K562 (cell line): ENCODE measurements at regions not wholly inside any gene's neighbourhood (a gene's known extent, or its start where the extent isn't known, plus 50 kb on each side); places are given as distances from the start of the nearest gene placed in this dataset.

Experiments used
- ATAC-seq: fragments of 200-7000 bp; cut with Tn5 transposase; 3 replicates; pipeline ENCODE4 v1.9.1; 2020; ENCODE audit warnings: moderate library complexity
- BruUV-seq: library from RNA; stranded (reverse); fragments of 400-500 nt; replicated peaks from 2 replicates; lab custom pipeline; 2021; lab: Mats Ljungman, UMichigan
- CTCF ChIA-PET: fragments of 300-600 bp; formaldehyde crosslinking; extraction: SDS; loops from one replicate; lab custom pipeline; 2021; ENCODE audit warnings: low intra/inter-chr PET ratio; lab: Yijun Ruan, JAX
- POLR2A ChIA-PET: fragments of 300-600, 350-650 bp; sonication (Branson Sonifier 250); formaldehyde crosslinking; extraction: SDS; loops from one replicate; lab custom pipeline; 2021; ENCODE audit warnings: antibody characterized with exemption, inconsistent platforms; lab: Yijun Ruan, JAX
- DNase-seq, 4 experiments: peaks; one replicate each; pipeline versions ENCODE4 v3.0.0 to v3.0.0-alpha.2; 2011 to 2018; ENCODE audit warnings: low spot score in 3 of 4, mixed read lengths in 3 of 4; ENCODE audit errors: extremely low read depth in 1 of 4
- FAIRE-seq: peaks from 2 replicates; lab custom pipeline; 2011; peaks lifted over from hg19 to GRCh38; lab: Jason Lieb, UNC
- H2AFZ ChIP-seq: 2 replicates; pipeline ENCODE4 v1.6.0; 2011; ENCODE audit warnings: low read depth, low read length, control low read depth, inconsistent platforms
- H3K27ac ChIP-seq: fragments of 200-600 bp; 3 replicates; pipeline ENCODE4 v1.8.0; 2011; ENCODE audit warnings: low read depth, mild to moderate bottlenecking, control low read depth, inconsistent platforms, low read length, moderate library complexity, mixed read lengths; ENCODE audit errors: extremely low read depth
- H3K27me3 ChIP-seq, 2 experiments: fragments of 300-600 bp in 1 of 2; 2 replicates in 1 of 2; 3 replicates in 1 of 2; pipeline versions ENCODE4 v1.6.0 to v1.8.0; 2011; ENCODE audit warnings: inconsistent platforms in 2 of 2, low read length in 2 of 2, mild to moderate bottlenecking in 1 of 2, mixed read lengths in 1 of 2, moderate library complexity in 1 of 2; ENCODE audit not compliant: control insufficient read depth in 2 of 2, insufficient read depth in 2 of 2
- H3K36me3 ChIP-seq: fragments of 300-600 bp; 3 replicates; pipeline ENCODE4 v1.8.0; 2011; ENCODE audit warnings: mild to moderate bottlenecking, low read length, inconsistent platforms; ENCODE audit not compliant: control insufficient read depth, insufficient read depth
- H3K4me1 ChIP-seq, 2 experiments: fragments of 200-600 bp in 1 of 2; replicated peaks in 1 of 2; 2 replicates in 1 of 2; 3 replicates in 1 of 2; pipeline versions ENCODE4 v1.5.1 to v1.8.0; 2011; ENCODE audit warnings: inconsistent platforms in 2 of 2, low read length in 2 of 2, mild to moderate bottlenecking in 1 of 2, mixed read lengths in 1 of 2, moderate library complexity in 1 of 2; ENCODE audit not compliant: control insufficient read depth in 2 of 2, insufficient read depth in 2 of 2
- H3K4me2 ChIP-seq: 2 replicates; pipeline ENCODE4 v1.6.1; 2011; ENCODE audit warnings: low read length, control low read depth, inconsistent platforms, mixed read lengths; ENCODE audit not compliant: insufficient read depth
- H3K4me3 ChIP-seq: fragments of 200-600 bp; sonication (generic), shearing (Covaris generic); 2 replicates; pipeline ENCODE4 v1.5.1; 2016; ENCODE audit warnings: control low read depth, inconsistent platforms
- H3K79me2 ChIP-seq: fragments of 200-600 bp; 3 replicates; pipeline ENCODE4 v1.8.0; 2011; ENCODE audit warnings: low read length, inconsistent platforms; ENCODE audit not compliant: control insufficient read depth, insufficient read depth
- H3K9ac ChIP-seq, 2 experiments: 2 replicates each; pipeline versions ENCODE4 v1.6.0 to v1.6.1; 2011; ENCODE audit warnings: low read depth in 2 of 2, low read length in 2 of 2, control low read depth in 1 of 2, inconsistent platforms in 1 of 2, mild to moderate bottlenecking in 1 of 2, mixed read lengths in 1 of 2; ENCODE audit not compliant: insufficient read depth in 1 of 2
- H3K9me1 ChIP-seq: one replicate; pipeline ENCODE4 v1.6.0; 2011; ENCODE audit warnings: inconsistent platforms, mild to moderate bottlenecking, low read length, moderate library complexity; ENCODE audit not compliant: control insufficient read depth, insufficient read depth
- H3K9me3 ChIP-seq: replicated peaks from 2 replicates; pipeline ENCODE4 v1.5.1; 2011; ENCODE audit warnings: low read depth, low read length, inconsistent platforms; ENCODE audit not compliant: control insufficient read depth, insufficient read depth
- H4K20me1 ChIP-seq: replicated peaks from 2 replicates; pipeline ENCODE4 v1.6.1; 2011; ENCODE audit warnings: low read length, inconsistent platforms, mixed read lengths; ENCODE audit not compliant: control insufficient read depth, insufficient read depth
- BDP1 ChIP-seq: IDR thresholded peaks from 3 replicates; pipeline ENCODE4 v1.6.1; 2011; ENCODE audit not compliant: insufficient read length, insufficient read depth
- BRCA1 ChIP-seq, 2 experiments: fragments of 450-650 bp in 1 of 2; sonication (generic) in 1 of 2; formaldehyde crosslinking in 1 of 2; IDR thresholded peaks; 2 replicates each; pipeline versions ENCODE4 v1.5.0 to v1.6.1; 2017 to 2020; ENCODE audit warnings: mild to moderate bottlenecking in 1 of 2, missing genetic modification reagents in 1 of 2
- GTF2E2 ChIP-seq: fragments of 200-800 bp; sonication (Bioruptor generic); IDR thresholded peaks from 2 replicates; pipeline ENCODE4 v1.6.1; 2016; ENCODE audit warnings: missing genetic modification characterization, missing compliant biosample characterization
- HMGN3 ChIP-seq: IDR thresholded peaks from 2 replicates; pipeline ENCODE4 v1.6.1; 2011; ENCODE audit warnings: borderline replicate concordance, low read depth, mild to moderate bottlenecking, mixed read lengths, low read length; ENCODE audit not compliant: insufficient read length; ENCODE audit errors: extremely low read depth
- PHF8 ChIP-seq: fragments of 200-600 bp; sonication (generic); IDR thresholded peaks from 2 replicates; pipeline ENCODE4 v1.6.1; 2012; ENCODE audit warnings: mixed run types, mild to moderate bottlenecking, inconsistent platforms, low read length, moderate library complexity, borderline replicate concordance
- RBM34 ChIP-seq: fragments of 200-400 bp; formaldehyde crosslinking; IDR thresholded peaks from 2 replicates; pipeline ENCODE4 v1.6.1; 2018; ENCODE audit warnings: low read length, borderline replicate concordance; ENCODE audit not compliant: insufficient read depth
- RREB1 ChIP-seq: fragments of 250-450 bp; sonication (Bioruptor Pico); IDR thresholded peaks from 2 replicates; pipeline ENCODE4 v1.4.0; 2020
- SMARCE1 ChIP-seq: fragments of 450-650 bp; IDR thresholded peaks from 2 replicates; pipeline ENCODE4 v1.7.1; 2016; ENCODE audit warnings: mild to moderate bottlenecking
- WGBS: fragments of 100-300 bp; shearing (Covaris generic); methylation state at CpG from one replicate; pipeline ENCODE4 v1.1.6; 2016; ENCODE audit warnings: low coverage, mixed read lengths; ENCODE audit not compliant: insufficient coverage; ENCODE audit errors: missing lambda C conversion rate; 5-methylcytosine and 5-hydroxymethylcytosine counted together
- in situ Hi-C: fragments of 300-500 bp; cut with MboI; formaldehyde crosslinking; loops from 4 replicates; pipeline ENCODE4 v1.15.0; 2018; ENCODE audit warnings: inconsistent platforms, mixed read lengths
- intact Hi-C: fragments of 100-400 bp; cut with micrococcal nuclease; formaldehyde crosslinking; loops from 2 replicates; pipeline ENCODE4 v1.14.2; 2022
- TF ChIP-seq, protein P1 (sequence below): fragments of 450-650 bp; IDR thresholded peaks from 2 replicates; pipeline ENCODE4 v1.6.1; 2016; ENCODE audit warnings: borderline replicate concordance
- TF ChIP-seq, protein P2 (sequence below): sonication (generic); formaldehyde crosslinking; IDR thresholded peaks from 2 replicates; pipeline ENCODE4 v1.8.0; 2023; ENCODE audit warnings: mild to moderate bottlenecking, missing genetic modification reagents

DNA sequence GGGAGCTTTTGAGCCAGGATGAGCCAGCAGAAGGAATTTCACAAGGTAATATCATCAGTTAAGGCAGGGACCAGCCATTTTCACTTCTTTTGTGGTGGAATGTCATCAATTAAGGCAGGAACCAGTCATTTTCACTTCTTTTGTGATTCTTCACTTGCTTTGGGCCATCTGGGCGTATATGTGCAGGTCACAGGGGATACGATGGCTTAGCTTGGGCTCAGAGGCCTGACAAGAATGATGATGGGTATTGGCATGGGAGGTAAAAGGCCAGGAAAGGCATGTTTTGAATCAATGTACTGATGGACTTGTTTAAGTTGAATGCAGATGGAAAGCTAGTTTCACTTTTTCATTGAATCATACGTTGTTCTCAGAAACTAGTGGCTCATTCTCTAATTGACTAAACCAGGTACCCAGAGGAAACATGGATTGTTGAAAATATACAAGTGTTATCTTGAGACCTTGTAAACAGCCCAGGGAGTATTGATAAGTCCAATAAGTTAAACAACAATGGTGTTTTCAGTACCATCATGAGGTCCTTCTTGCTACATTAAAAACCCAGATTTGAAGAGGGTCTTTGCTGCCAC lies 1672.5 kb upstream of the DDX18 start:
- Histone ChIP-seq H3K9ac (no peak overlapping the region), H3K4me1 (no peaks in the 10 kb centered on the region), H3K4me3 (no peak overlapping the region), H3K79me2 (no peaks in the 10 kb centered on the region), H3K27me3 (no peaks in the 10 kb centered on the region), H3K9me3 (no peaks in the 10 kb centered on the region), H2AFZ (no peak overlapping the region), H3K36me3 (no peaks in the 10 kb centered on the region), H3K9me1 (no peaks in the 10 kb centered on the region)
- no TSS peak for BruUV-seq
- in situ Hi-C loops (no loop called here), intact Hi-C loops (no loop called here)
- FAIRE-seq, result no peak
- no peak for ATAC-seq
- 0% methylated on average over 3 of the region's 3 CpGs for WGBS
- DNase-seq, result no peak
- TF ChIP-seq BRCA1 (IDR thresholded peaks at IDR 0.05), result no peak
- no peak for TF ChIP-seq BRCA1 (CRISPR knock-in tag; IDR thresholded peaks at IDR 0.05)
- no peak for TF ChIP-seq PHF8
- no peak for TF ChIP-seq SMARCE1
- no peak for TF ChIP-seq BDP1
- TF ChIP-seq, protein P1, sequence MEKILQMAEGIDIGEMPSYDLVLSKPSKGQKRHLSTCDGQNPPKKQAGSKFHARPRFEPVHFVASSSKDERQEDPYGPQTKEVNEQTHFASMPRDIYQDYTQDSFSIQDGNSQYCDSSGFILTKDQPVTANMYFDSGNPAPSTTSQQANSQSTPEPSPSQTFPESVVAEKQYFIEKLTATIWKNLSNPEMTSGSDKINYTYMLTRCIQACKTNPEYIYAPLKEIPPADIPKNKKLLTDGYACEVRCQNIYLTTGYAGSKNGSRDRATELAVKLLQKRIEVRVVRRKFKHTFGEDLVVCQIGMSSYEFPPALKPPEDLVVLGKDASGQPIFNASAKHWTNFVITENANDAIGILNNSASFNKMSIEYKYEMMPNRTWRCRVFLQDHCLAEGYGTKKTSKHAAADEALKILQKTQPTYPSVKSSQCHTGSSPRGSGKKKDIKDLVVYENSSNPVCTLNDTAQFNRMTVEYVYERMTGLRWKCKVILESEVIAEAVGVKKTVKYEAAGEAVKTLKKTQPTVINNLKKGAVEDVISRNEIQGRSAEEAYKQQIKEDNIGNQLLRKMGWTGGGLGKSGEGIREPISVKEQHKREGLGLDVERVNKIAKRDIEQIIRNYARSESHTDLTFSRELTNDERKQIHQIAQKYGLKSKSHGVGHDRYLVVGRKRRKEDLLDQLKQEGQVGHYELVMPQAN, result no peak
- TF ChIP-seq RREB1, result no peak
- no peak for TF ChIP-seq RBM34
- no peak for TF ChIP-seq HMGN3
- TF ChIP-seq, protein P2, sequence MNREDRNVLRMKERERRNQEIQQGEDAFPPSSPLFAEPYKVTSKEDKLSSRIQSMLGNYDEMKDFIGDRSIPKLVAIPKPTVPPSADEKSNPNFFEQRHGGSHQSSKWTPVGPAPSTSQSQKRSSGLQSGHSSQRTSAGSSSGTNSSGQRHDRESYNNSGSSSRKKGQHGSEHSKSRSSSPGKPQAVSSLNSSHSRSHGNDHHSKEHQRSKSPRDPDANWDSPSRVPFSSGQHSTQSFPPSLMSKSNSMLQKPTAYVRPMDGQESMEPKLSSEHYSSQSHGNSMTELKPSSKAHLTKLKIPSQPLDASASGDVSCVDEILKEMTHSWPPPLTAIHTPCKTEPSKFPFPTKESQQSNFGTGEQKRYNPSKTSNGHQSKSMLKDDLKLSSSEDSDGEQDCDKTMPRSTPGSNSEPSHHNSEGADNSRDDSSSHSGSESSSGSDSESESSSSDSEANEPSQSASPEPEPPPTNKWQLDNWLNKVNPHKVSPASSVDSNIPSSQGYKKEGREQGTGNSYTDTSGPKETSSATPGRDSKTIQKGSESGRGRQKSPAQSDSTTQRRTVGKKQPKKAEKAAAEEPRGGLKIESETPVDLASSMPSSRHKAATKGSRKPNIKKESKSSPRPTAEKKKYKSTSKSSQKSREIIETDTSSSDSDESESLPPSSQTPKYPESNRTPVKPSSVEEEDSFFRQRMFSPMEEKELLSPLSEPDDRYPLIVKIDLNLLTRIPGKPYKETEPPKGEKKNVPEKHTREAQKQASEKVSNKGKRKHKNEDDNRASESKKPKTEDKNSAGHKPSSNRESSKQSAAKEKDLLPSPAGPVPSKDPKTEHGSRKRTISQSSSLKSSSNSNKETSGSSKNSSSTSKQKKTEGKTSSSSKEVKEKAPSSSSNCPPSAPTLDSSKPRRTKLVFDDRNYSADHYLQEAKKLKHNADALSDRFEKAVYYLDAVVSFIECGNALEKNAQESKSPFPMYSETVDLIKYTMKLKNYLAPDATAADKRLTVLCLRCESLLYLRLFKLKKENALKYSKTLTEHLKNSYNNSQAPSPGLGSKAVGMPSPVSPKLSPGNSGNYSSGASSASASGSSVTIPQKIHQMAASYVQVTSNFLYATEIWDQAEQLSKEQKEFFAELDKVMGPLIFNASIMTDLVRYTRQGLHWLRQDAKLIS (CRISPR knock-in tag), result no peak
- TF ChIP-seq GTF2E2 (tag), result no peak
- TF ChIP-seq, all 486 proteins: peak for 0
- Histone ChIP-seq H3K4me2 (no peak overlapping the region), H3K27ac (no peak overlapping the region), H4K20me1 (no peaks in the 10 kb centered on the region)
- POLR2A ChIA-PET, result no interaction called here
- CTCF ChIA-PET, result no interaction called here
